Type B pancreatic cell (in vitro differentiated cells): ENCODE measurements at regions not wholly inside any gene's neighbourhood (a gene's known extent, or its start where the extent isn't known, plus 50 kb on each side); places are given as distances from the start of the nearest gene placed in this dataset.

Source experiments
- DNase-seq: peaks from one replicate; pipeline ENCODE4 v3.0.0; 2021; ENCODE audit warnings: mixed read lengths; ENCODE audit not compliant: unreplicated experiment; ENCODE audit errors: extremely low spot score
- H3K27ac Mint-ChIP-seq: 2 replicates; pipeline ENCODE4 v1.8.0; 2021; ENCODE audit warnings: mild to moderate bottlenecking, mixed read lengths
- H3K27me3 Mint-ChIP-seq: 2 replicates; pipeline ENCODE4 v1.8.0; 2021; ENCODE audit warnings: mixed read lengths
- H3K36me3 Mint-ChIP-seq: 2 replicates; pipeline ENCODE4 v1.8.0; 2021; ENCODE audit warnings: mixed read lengths
- H3K4me1 Mint-ChIP-seq: one replicate; pipeline ENCODE4 v1.8.0; 2021; ENCODE audit warnings: mixed read lengths; ENCODE audit not compliant: unreplicated experiment
- H3K4me3 Mint-ChIP-seq: 2 replicates; pipeline ENCODE4 v1.8.0; 2021; ENCODE audit warnings: mild to moderate bottlenecking, mixed read lengths
- H3K9me3 Mint-ChIP-seq: 2 replicates; pipeline ENCODE4 v1.8.0; 2021; ENCODE audit warnings: mixed read lengths
- CTCF ChIP-seq: fragments of 200-600 bp; sonication (generic); conservative IDR thresholded peaks from 2 replicates; pipeline ENCODE4 v1.5.0; 2021; ENCODE audit warnings: antibody characterized with exemption, mild to moderate bottlenecking

DNA sequence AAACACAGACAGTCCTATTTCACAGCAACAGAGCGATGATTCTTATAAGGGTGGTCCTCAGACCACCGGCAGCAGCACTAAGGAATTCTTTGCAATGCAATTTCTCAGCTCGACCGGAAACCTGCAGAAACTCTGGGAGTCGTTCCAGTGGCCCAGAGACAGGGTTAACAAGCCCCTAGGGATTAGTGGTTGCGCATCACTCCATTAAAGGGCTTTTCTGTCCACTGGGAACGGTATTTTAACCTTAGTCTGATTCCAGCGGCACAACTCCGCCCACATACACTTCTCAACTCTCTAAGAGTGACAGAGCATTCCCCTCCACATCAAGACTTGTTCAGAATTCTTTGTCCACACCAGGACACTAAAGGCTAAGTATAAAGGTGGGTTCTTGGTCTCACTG, 341.5 kb downstream of the TFAP2A start:
- DNase-seq: no peak
- H3K27ac Mint-ChIP-seq: no peak overlapping the region

GRCh38 chr6:10071631-10072220, 343.1 kb downstream of the TFAP2A start:
- Mint-ChIP-seq H3K4me1 (no peaks in the 10 kb centered on the region), H3K27me3 (no peaks in the 10 kb centered on the region), H3K9me3 (peaks cover 4% of the 10 kb centered on the region), H3K36me3 (no peaks in the 10 kb centered on the region), H3K4me3 (no peak overlapping the region), H3K27ac (no peak overlapping the region)
- no peak for TF ChIP-seq CTCF
- no peak for DNase-seq

More for the DNA sequence above, 341.5 kb downstream of the TFAP2A start:
- no peaks in the 10 kb centered on the region for H3K4me1 Mint-ChIP-seq
- H3K4me3 Mint-ChIP-seq: no peak overlapping the region
- no peaks in the 10 kb centered on the region for H3K27me3 Mint-ChIP-seq
- peaks cover 4% of the 10 kb centered on the region for H3K9me3 Mint-ChIP-seq
- no peak for TF ChIP-seq CTCF
- H3K36me3 Mint-ChIP-seq: no peaks in the 10 kb centered on the region

GRCh38 chr6:10060004-10060403, 354.9 kb downstream of the TFAP2A start:
- TF ChIP-seq CTCF: no peak
- no peaks in the 10 kb centered on the region for H3K27me3 Mint-ChIP-seq
- H3K36me3 Mint-ChIP-seq: no peaks in the 10 kb centered on the region
- DNase-seq: no peak
- H3K9me3 Mint-ChIP-seq: no peaks in the 10 kb centered on the region
- peaks cover 9% of the 10 kb centered on the region for H3K4me1 Mint-ChIP-seq
- no peak overlapping the region for H3K27ac Mint-ChIP-seq
- H3K4me3 Mint-ChIP-seq: no peak overlapping the region

GRCh38 chr6:10054672-10055071, 360.2 kb downstream of the TFAP2A start:
- Mint-ChIP-seq H3K27me3 (no peaks in the 10 kb centered on the region), H3K27ac (no peak overlapping the region), H3K9me3 (peaks cover 16% of the 10 kb centered on the region), H3K36me3 (no peaks in the 10 kb centered on the region), H3K4me3 (no peak overlapping the region), H3K4me1 (peaks cover 9% of the 10 kb centered on the region)
- TF ChIP-seq CTCF: no peak
- DNase-seq: no peak

DNA sequence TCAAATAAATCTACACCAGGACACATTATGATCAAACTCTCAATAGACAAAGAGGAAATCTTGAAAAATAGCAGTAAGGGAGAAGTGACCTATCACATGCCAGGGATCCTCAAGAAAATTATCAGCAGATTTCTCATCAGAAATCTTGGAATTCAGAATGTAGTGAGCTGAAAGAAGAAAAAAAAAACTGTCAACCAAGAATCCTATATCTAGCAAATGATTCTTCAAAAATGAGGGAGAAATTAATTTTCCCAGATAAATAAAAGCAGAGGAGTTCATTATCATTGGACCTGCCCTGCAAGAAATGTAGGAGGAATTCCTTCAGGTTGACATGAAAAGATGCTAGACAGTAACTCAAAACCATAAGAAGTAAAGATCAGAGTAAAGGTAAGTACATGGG, 363.6 kb downstream of the TFAP2A start:
- no peak for TF ChIP-seq CTCF
- Mint-ChIP-seq H3K36me3 (no peaks in the 10 kb centered on the region), H3K9me3 (peaks cover 22% of the 10 kb centered on the region), H3K27me3 (no peaks in the 10 kb centered on the region), H3K27ac (no peak overlapping the region), H3K4me3 (no peak overlapping the region), H3K4me1 (peaks cover 6% of the 10 kb centered on the region)
- no peak for DNase-seq
